22Rv1 (cell line): ENCODE measurements at regions not wholly inside any gene's neighbourhood (a gene's known extent, or its start where the extent isn't known, plus 50 kb on each side); places are given as distances from the start of the nearest gene placed in this dataset.

Source experiments
- CTCF ChIP-seq: fragments of 450-650 bp; IDR thresholded peaks from 2 replicates; pipeline ENCODE4 v1.5.1; 2017; ENCODE audit warnings: mild to moderate bottlenecking
- ZFX ChIP-seq: fragments of 450-650 bp; IDR thresholded peaks from 2 replicates; pipeline ENCODE4 v1.6.1; 2017; ENCODE audit warnings: antibody characterized with exemption, borderline replicate concordance

- TF ChIP-seq CTCF (no peak), ZFX (no peak)
These were observed 238.4 kb downstream of the MEIS1 start for GRCh38 chr2:66673286-66673685.
